Trophoblast cell (in vitro differentiated cells and primary cell): ENCODE measurements at regions not wholly inside any gene's neighbourhood (a gene's known extent, or its start where the extent isn't known, plus 50 kb on each side); places are given as distances from the start of the nearest gene placed in this dataset.
"Not testable (repeated sequence)": the region's sequence is repeated elsewhere in the genome, so short reads cannot be mapped to it uniquely, and the experiment has no call there.

Experiments
- DNase-seq, 2 donors: peaks; one replicate each; pipeline ENCODE4 v3.0.0-alpha.2; 2016
- H2AFZ ChIP-seq: 2 replicates; pipeline ENCODE4 v1.6.1; 2013; ENCODE audit warnings: low read length, moderate library complexity, mild to moderate bottlenecking; ENCODE audit not compliant: insufficient read depth, poor library complexity
- H2AK5ac ChIP-seq: 2 replicates; pipeline ENCODE4 v1.6.1; 2013; ENCODE audit warnings: mild to moderate bottlenecking, low read length
- H2BK120ac ChIP-seq: 2 replicates; pipeline ENCODE4 v1.6.1; 2013; ENCODE audit warnings: low read length, mild to moderate bottlenecking, moderate library complexity; ENCODE audit not compliant: insufficient read depth, poor library complexity
- H2BK12ac ChIP-seq: 2 replicates; pipeline ENCODE4 v1.6.1; 2013; ENCODE audit warnings: mild to moderate bottlenecking, low read length, moderate library complexity
- H2BK5ac ChIP-seq: 2 replicates; pipeline ENCODE4 v1.6.1; 2013; ENCODE audit warnings: low read length, low read depth, moderate library complexity, mild to moderate bottlenecking; ENCODE audit not compliant: poor library complexity
- H3K14ac ChIP-seq: 2 replicates; pipeline ENCODE4 v1.6.1; 2013; ENCODE audit warnings: mild to moderate bottlenecking, low read length
- H3K18ac ChIP-seq: 2 replicates; pipeline ENCODE4 v1.6.1; 2013; ENCODE audit warnings: mild to moderate bottlenecking, low read length
- H3K23ac ChIP-seq: 2 replicates; pipeline ENCODE4 v1.6.1; 2013; ENCODE audit warnings: low read length
- H3K27ac ChIP-seq: 2 replicates; pipeline ENCODE4 v1.5.1; 2013; ENCODE audit warnings: low read depth, mild to moderate bottlenecking, inconsistent platforms, low read length, moderate library complexity
- H3K27me3 ChIP-seq: 2 replicates; pipeline ENCODE4 v1.6.1; 2013; ENCODE audit warnings: inconsistent platforms, mild to moderate bottlenecking, low read length, moderate library complexity; ENCODE audit not compliant: insufficient read depth
- H3K36me3 ChIP-seq, 2 experiments: 1 replicate in 1 of 2; 2 replicates in 1 of 2; pipeline ENCODE4 v1.6.1; 2013; ENCODE audit warnings: low read length in 2 of 2, mild to moderate bottlenecking in 2 of 2, moderate library complexity in 1 of 2; ENCODE audit not compliant: insufficient read depth in 2 of 2, control insufficient read depth in 1 of 2
- H3K4ac ChIP-seq: 2 replicates; pipeline ENCODE4 v1.6.1; 2013; ENCODE audit warnings: low read depth, mild to moderate bottlenecking, low read length, moderate library complexity
- H3K4me1 ChIP-seq, 2 experiments: 1 replicate in 1 of 2; 2 replicates in 1 of 2; pipeline ENCODE4 v1.6.1; 2013; ENCODE audit warnings: low read length in 2 of 2, mild to moderate bottlenecking in 2 of 2, moderate library complexity in 1 of 2; ENCODE audit not compliant: insufficient read depth in 2 of 2, control insufficient read depth in 1 of 2
- H3K4me2 ChIP-seq: 2 replicates; pipeline ENCODE4 v1.6.1; 2013; ENCODE audit warnings: inconsistent platforms, mild to moderate bottlenecking, low read length, moderate library complexity
- H3K4me3 ChIP-seq: 2 replicates; pipeline ENCODE4 v1.5.1; 2013; ENCODE audit warnings: mild to moderate bottlenecking, low read depth, low read length, inconsistent platforms
- H3K79me1 ChIP-seq: one replicate; pipeline ENCODE4 v1.6.1; 2013; ENCODE audit warnings: low read length
- H3K79me2 ChIP-seq: 2 replicates; pipeline ENCODE4 v1.6.1; 2013; ENCODE audit warnings: low read length, mild to moderate bottlenecking; ENCODE audit not compliant: control insufficient read depth, insufficient read depth, poor library complexity
- H3K9ac ChIP-seq: 2 replicates; pipeline ENCODE4 v1.6.1; 2013; ENCODE audit warnings: mild to moderate bottlenecking, low read length
- H3K9me3 ChIP-seq: 2 replicates; pipeline ENCODE4 v1.6.1; 2013; ENCODE audit warnings: low read depth, mild to moderate bottlenecking, control low read depth, inconsistent platforms, low read length; ENCODE audit not compliant: insufficient read depth
- H4K12ac ChIP-seq: 2 replicates; pipeline ENCODE4 v1.6.1; 2013; ENCODE audit warnings: low read depth, mild to moderate bottlenecking, low read length, moderate library complexity
- H4K8ac ChIP-seq: 2 replicates; pipeline ENCODE4 v1.6.1; 2013; ENCODE audit warnings: low read depth, mild to moderate bottlenecking, low read length, moderate library complexity
- H4K91ac ChIP-seq: one replicate; pipeline ENCODE4 v1.6.1; 2013; ENCODE audit warnings: low read depth, mild to moderate bottlenecking, low read length, moderate library complexity
- WGBS: extraction: QIAGEN DNeasy Blood & Tissue Kit; methylation state at CpG from one replicate; pipeline ENCODE4 v1.1.7; 2013; ENCODE audit warnings: missing lambda C conversion rate; ENCODE audit not compliant: insufficient read length, insufficient coverage; ENCODE audit errors: extremely low coverage; 5-methylcytosine and 5-hydroxymethylcytosine counted together

DNA sequence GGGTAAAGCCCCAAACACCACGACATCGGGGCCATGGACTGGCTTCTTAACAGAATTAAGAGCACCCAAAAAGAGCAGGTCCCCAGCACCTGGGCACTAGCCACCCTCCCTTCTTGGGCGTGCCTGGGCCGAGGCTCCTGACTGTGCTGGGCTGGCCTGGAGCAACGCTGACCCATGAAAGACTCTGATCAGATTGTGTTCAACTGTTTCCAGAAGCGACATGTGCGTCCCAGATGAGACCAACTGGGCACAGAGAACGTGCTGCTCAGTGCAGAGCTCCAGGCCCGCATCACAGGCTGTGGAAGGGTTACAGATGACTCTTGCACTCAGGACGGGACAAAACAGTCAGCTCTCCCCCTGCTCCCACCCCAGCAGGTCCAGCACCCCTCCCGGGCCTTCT is 100.7 kb downstream of the KCNJ12 start:
- no peaks in the 10 kb centered on the region for H3K27me3 ChIP-seq
- H3K79me2 ChIP-seq = no peaks in the 10 kb centered on the region
- H3K27ac ChIP-seq = no peak overlapping the region
- H3K36me3 ChIP-seq = no peaks in the 10 kb centered on the region
- no peak overlapping the region for H3K23ac ChIP-seq
- no peak for DNase-seq
- H3K14ac ChIP-seq = no peak overlapping the region
- H4K8ac ChIP-seq = no peak overlapping the region
- H2BK12ac ChIP-seq = no peak overlapping the region
- H2BK5ac ChIP-seq = no peak overlapping the region
- no peak overlapping the region for H3K4me3 ChIP-seq
- no peak overlapping the region for H2AK5ac ChIP-seq
- H3K79me1 ChIP-seq = no peaks in the 10 kb centered on the region
- H3K18ac ChIP-seq = no peak overlapping the region
- no peak overlapping the region for H3K4me2 ChIP-seq
- peaks cover 3% of the 10 kb centered on the region for H3K9me3 ChIP-seq
- no peak overlapping the region for H2AFZ ChIP-seq
- H3K4me1 ChIP-seq = no peaks in the 10 kb centered on the region
- H3K4ac ChIP-seq = no peak overlapping the region
- H4K91ac ChIP-seq = no peak overlapping the region
- H4K12ac ChIP-seq = no peak overlapping the region
- no CpG with 5 or more reads among the region's 11 CpGs for WGBS
- H2BK120ac ChIP-seq = no peak overlapping the region
- H3K9ac ChIP-seq = no peak overlapping the region

DNA sequence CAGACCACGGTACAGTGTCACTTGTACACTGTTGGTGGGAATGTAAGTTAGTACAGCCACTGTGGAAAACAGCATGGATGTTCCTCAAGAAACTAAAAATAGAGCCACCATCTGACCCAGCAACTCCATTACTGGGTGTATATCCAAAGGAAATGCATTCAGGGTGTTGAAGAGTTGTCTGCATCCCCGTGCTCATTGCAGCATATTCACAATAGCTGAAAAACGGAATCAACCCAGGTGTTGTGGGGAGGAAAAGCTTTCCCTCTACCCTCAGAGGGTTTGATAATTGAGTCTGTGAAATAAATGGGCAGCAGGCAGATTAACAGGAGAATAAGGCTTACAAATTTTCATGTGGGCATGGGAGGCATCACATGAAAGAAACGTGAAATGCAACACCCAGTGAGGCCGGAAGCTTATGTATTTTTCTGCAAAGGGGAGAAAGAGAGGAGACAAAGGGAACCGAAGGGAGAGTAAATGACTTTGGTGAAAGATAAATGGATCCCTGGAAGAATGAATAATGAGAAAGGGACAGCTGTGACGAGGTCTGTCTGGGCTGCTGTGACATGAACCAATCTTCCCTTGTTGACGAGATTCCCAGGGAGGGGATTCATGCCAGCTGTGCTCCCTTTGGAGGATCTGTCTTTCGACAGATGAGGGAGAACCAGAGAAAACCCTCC is 106.2 kb downstream of the KCNJ12 start:
- H3K36me3 ChIP-seq = no peaks in the 10 kb centered on the region
- H3K79me1 ChIP-seq = no peaks in the 10 kb centered on the region
- H2BK120ac ChIP-seq = no peak overlapping the region
- no peaks in the 10 kb centered on the region for H3K79me2 ChIP-seq
- no CpG with 5 or more reads among the region's 9 CpGs for WGBS
- no peak overlapping the region for H3K4ac ChIP-seq
- DNase-seq = no peak
- peaks cover 3% of the 10 kb centered on the region for H3K9me3 ChIP-seq
- no peak overlapping the region for H3K23ac ChIP-seq
- no peak overlapping the region for H2BK12ac ChIP-seq
- H3K4me2 ChIP-seq = no peak overlapping the region
- no peak overlapping the region for H3K27ac ChIP-seq
- H3K18ac ChIP-seq = no peak overlapping the region
- H4K8ac ChIP-seq = no peak overlapping the region
- no peak overlapping the region for H2AFZ ChIP-seq
- H4K91ac ChIP-seq = no peak overlapping the region
- no peak overlapping the region for H3K9ac ChIP-seq
- H3K27me3 ChIP-seq = no peaks in the 10 kb centered on the region
- H3K4me1 ChIP-seq = no peaks in the 10 kb centered on the region
- no peak overlapping the region for H3K4me3 ChIP-seq
- H2AK5ac ChIP-seq = no peak overlapping the region
- no peak overlapping the region for H4K12ac ChIP-seq
- H2BK5ac ChIP-seq = no peak overlapping the region
- H3K14ac ChIP-seq = no peak overlapping the region

DNA sequence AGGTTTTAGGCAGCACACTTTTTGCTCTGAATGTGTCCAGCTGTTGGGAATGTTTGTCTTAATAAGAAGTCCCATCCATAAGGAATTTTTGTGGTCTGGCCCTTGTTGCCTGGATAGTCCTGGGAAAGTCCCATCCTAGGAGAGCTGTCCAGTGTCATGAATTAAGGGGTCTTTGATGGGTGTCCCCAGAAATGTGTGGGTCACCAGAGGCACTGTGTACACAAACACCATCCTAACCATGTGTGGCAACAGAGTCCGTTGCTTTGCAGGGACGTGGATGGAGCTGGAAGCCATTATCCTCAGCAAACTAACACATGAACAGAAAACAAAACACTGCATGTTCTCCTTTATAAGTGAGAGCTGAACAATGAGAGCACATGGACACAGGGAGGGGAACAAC is 111.9 kb downstream of the KCNJ12 start:
- not testable (repeated sequence) for H3K4me2 ChIP-seq, H3K14ac ChIP-seq, H2AFZ ChIP-seq, H2AK5ac ChIP-seq, H2BK5ac ChIP-seq, H4K91ac ChIP-seq, H3K23ac ChIP-seq, DNase-seq, H4K8ac ChIP-seq, H3K79me1 ChIP-seq, H3K27ac ChIP-seq, H3K9ac ChIP-seq, H4K12ac ChIP-seq, H3K4me1 ChIP-seq, H2BK12ac ChIP-seq, H3K9me3 ChIP-seq, H3K4me3 ChIP-seq, H3K27me3 ChIP-seq, H3K4ac ChIP-seq, H3K18ac ChIP-seq, H3K79me2 ChIP-seq, H3K36me3 ChIP-seq, H2BK120ac ChIP-seq
- WGBS = no CpG with 5 or more reads among the region's 2 CpGs

DNA sequence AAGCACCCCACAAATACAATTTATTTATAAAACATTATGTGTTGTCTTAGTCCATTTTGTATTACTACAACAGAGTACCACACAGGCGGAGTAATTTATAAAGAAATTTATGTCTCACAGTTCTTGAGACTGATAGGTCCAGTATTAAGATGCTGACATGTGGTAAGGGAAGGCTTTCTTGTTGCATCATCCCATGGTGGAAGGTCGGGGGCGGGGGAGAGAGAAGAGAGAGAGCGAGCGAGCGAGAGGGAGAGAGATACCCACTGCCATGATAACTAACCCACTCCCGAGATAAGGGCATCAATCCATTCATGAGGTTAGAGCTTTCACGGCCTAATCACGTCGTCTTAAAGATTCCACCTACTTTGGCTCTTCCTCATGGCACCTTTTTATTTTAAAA is 117.8 kb downstream of the KCNJ12 start:
- Histone ChIP-seq H4K8ac (no peak overlapping the region), H3K79me2 (no peaks in the 10 kb centered on the region), H2BK5ac (no peak overlapping the region)

More for the DNA sequence above, 117.8 kb downstream of the KCNJ12 start:
- DNase-seq = no peak
- H3K4me1 ChIP-seq = no peaks in the 10 kb centered on the region
- H4K91ac ChIP-seq = no peak overlapping the region
- H3K9me3 ChIP-seq = no peaks in the 10 kb centered on the region
- no peak overlapping the region for H3K4me3 ChIP-seq
- no peak overlapping the region for H3K4ac ChIP-seq
- no peak overlapping the region for H3K14ac ChIP-seq
- H4K12ac ChIP-seq = no peak overlapping the region
- no peak overlapping the region for H2BK12ac ChIP-seq
- H3K4me2 ChIP-seq = no peak overlapping the region
- no peak overlapping the region for H2AFZ ChIP-seq
- H3K27me3 ChIP-seq = no peaks in the 10 kb centered on the region
- no peak overlapping the region for H3K23ac ChIP-seq
- no peak overlapping the region for H3K18ac ChIP-seq
- H3K79me1 ChIP-seq = no peaks in the 10 kb centered on the region
- no peak overlapping the region for H2AK5ac ChIP-seq
- WGBS = no CpG with 5 or more reads among the region's 10 CpGs
- H3K27ac ChIP-seq = no peak overlapping the region
- H3K9ac ChIP-seq = no peak overlapping the region
- H2BK120ac ChIP-seq = no peak overlapping the region
- no peaks in the 10 kb centered on the region for H3K36me3 ChIP-seq
